ENCODE measurements at regions not wholly inside any gene's neighbourhood (a gene's known extent, or its start where the extent isn't known, plus 50 kb on each side); places are given as distances from the start of the nearest gene placed in this dataset.

DNA sequence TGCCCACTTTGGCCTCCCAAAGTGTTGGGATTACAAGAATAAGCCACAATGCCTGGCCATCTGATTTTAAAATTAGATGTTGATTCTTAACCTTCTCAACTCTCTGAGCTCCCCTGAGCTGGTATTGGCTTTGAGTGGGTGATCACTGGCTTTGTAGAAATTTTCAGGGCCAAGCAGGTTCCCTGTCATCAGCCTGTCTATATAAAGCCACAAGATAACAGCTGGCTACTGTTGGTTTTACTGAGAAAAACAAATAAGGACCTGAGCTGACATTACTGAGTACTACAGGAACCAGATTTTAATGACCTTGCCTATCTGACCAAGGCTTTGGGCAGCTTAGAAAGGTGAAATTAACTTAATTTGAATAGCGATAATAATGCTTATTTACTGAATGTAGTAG is 153.6 kb downstream of the MSX2 start:
- H3K27me3 Mint-ChIP-seq, result peaks cover 11% of the 10 kb centered on the region
- TF ChIP-seq, protein P1, sequence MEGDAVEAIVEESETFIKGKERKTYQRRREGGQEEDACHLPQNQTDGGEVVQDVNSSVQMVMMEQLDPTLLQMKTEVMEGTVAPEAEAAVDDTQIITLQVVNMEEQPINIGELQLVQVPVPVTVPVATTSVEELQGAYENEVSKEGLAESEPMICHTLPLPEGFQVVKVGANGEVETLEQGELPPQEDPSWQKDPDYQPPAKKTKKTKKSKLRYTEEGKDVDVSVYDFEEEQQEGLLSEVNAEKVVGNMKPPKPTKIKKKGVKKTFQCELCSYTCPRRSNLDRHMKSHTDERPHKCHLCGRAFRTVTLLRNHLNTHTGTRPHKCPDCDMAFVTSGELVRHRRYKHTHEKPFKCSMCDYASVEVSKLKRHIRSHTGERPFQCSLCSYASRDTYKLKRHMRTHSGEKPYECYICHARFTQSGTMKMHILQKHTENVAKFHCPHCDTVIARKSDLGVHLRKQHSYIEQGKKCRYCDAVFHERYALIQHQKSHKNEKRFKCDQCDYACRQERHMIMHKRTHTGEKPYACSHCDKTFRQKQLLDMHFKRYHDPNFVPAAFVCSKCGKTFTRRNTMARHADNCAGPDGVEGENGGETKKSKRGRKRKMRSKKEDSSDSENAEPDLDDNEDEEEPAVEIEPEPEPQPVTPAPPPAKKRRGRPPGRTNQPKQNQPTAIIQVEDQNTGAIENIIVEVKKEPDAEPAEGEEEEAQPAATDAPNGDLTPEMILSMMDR (IDR thresholded peaks at IDR 0.05; ENCODE audit: unreplicated experiment), result no peak
- H3K36me3 Mint-ChIP-seq (ENCODE audit: insufficient read depth), result no peaks in the 10 kb centered on the region
- H3K27ac Mint-ChIP-seq, result no peak overlapping the region
- H3K4me3 Mint-ChIP-seq (ENCODE audit: low read depth), result no peak overlapping the region
- H3K9me3 Mint-ChIP-seq (ENCODE audit: low read depth), result peaks cover 3% of the 10 kb centered on the region
- no peak for DNase-seq (ENCODE audit: low spot score, unreplicated experiment)
- peaks cover 1% of the 10 kb centered on the region for H3K4me1 Mint-ChIP-seq (ENCODE audit: low read depth)

DNA sequence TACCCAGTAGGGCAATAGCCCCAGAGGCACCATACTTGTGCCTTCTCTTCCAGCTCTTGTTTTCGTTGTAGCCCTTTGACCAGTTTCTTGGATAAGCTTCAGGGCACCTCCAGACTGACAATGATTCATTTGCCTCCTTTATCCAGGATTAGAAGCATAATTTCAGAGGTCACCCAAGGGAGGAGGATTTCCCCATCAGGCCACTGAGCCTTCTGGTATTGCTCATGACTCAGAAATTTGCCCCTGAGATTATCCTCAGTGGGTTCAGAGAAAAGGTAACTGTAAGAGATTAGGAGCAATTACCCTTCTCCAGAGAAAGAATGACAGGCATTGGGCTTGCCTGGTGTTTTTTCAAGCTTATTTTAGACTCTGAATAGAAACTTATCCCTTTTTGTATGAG is 147.9 kb downstream of the MSX2 start:
- H3K27me3 Mint-ChIP-seq, result peaks cover 20% of the 10 kb centered on the region
- no peak for DNase-seq (ENCODE audit: low spot score, unreplicated experiment)
- H3K9me3 Mint-ChIP-seq (ENCODE audit: low read depth), result no peaks in the 10 kb centered on the region
- H3K27ac Mint-ChIP-seq, result no peak overlapping the region
- no peaks in the 10 kb centered on the region for H3K4me1 Mint-ChIP-seq (ENCODE audit: low read depth)
- TF ChIP-seq, protein P1 (IDR thresholded peaks at IDR 0.05; ENCODE audit: unreplicated experiment), result no peak
- H3K4me3 Mint-ChIP-seq (ENCODE audit: low read depth), result no peak overlapping the region
- H3K36me3 Mint-ChIP-seq (ENCODE audit: insufficient read depth), result no peaks in the 10 kb centered on the region

- H3K4me1 Mint-ChIP-seq (ENCODE audit: low read depth), result no peaks in the 10 kb centered on the region
- no peaks in the 10 kb centered on the region for H3K36me3 Mint-ChIP-seq (ENCODE audit: insufficient read depth)
- DNase-seq (ENCODE audit: low spot score, unreplicated experiment), result no peak
- H3K9me3 Mint-ChIP-seq (ENCODE audit: low read depth), result peaks cover 5% of the 10 kb centered on the region
- H3K27ac Mint-ChIP-seq, result no peak overlapping the region
- H3K4me3 Mint-ChIP-seq (ENCODE audit: low read depth), result no peak overlapping the region
- H3K27me3 Mint-ChIP-seq, result peaks cover 6% of the 10 kb centered on the region
- TF ChIP-seq, protein P1 (IDR thresholded peaks at IDR 0.05; ENCODE audit: unreplicated experiment), result no peak
These were observed 127.8 kb downstream of the MSX2 start for GRCh38 chr5:174852143-174852542.

DNA sequence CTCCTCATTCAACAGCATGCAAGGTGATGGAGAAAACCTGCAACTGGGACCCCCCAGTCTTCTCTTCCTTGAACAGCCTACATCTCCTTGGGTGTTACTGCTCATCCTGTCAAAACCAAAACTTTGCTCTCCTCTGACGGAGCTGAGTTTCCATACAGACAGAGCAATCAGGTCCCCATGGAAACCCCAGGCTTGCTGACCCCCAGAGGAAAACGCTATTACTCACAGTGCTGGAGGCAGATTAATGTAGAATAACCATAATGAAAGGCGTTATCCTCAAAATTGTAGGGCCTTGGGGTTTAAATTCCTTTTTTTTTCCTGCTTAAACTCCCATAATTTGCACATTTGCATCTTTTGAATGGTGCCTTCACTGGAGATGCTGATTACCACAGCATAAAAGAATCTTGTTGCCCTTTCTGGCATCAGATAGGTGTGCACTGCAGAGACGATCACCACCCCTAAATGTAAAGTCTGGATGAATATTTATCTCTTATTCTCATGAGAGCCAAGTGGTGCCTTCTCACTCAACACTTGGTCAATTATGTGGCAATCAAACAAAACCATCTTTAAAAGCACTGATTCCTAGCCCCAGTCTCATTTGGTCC is 126.3 kb downstream of the MSX2 start:
- H3K27ac Mint-ChIP-seq, result no peak overlapping the region
- TF ChIP-seq, protein P1 (IDR thresholded peaks at IDR 0.05; ENCODE audit: unreplicated experiment), result no peak
- peaks cover 5% of the 10 kb centered on the region for H3K9me3 Mint-ChIP-seq (ENCODE audit: low read depth)
- no peak overlapping the region for H3K4me3 Mint-ChIP-seq (ENCODE audit: low read depth)
- H3K4me1 Mint-ChIP-seq (ENCODE audit: low read depth), result no peaks in the 10 kb centered on the region
- DNase-seq (ENCODE audit: low spot score, unreplicated experiment), result no peak
- no peaks in the 10 kb centered on the region for H3K36me3 Mint-ChIP-seq (ENCODE audit: insufficient read depth)
- H3K27me3 Mint-ChIP-seq, result peaks cover 14% of the 10 kb centered on the region

- TF ChIP-seq, protein P1 (IDR thresholded peaks at IDR 0.05; ENCODE audit: unreplicated experiment), result no peak
- no peaks in the 10 kb centered on the region for H3K36me3 Mint-ChIP-seq (ENCODE audit: insufficient read depth)
- DNase-seq (ENCODE audit: low spot score, unreplicated experiment), result no peak
- no peak overlapping the region for H3K4me3 Mint-ChIP-seq (ENCODE audit: low read depth)
- H3K27me3 Mint-ChIP-seq, result peaks cover 21% of the 10 kb centered on the region
- peaks cover 5% of the 10 kb centered on the region for H3K9me3 Mint-ChIP-seq (ENCODE audit: low read depth)
- peaks cover 4% of the 10 kb centered on the region for H3K4me1 Mint-ChIP-seq (ENCODE audit: low read depth)
- H3K27ac Mint-ChIP-seq, result no peak overlapping the region
These were observed 125.0 kb downstream of the MSX2 start for GRCh38 chr5:174849426-174849825.
